ENCODE measurements at regions not wholly inside any gene's neighbourhood (a gene's known extent, or its start where the extent isn't known, plus 50 kb on each side); places are given as distances from the start of the nearest gene placed in this dataset.

GRCh38 chr3:4052706-4053105 lies 250.5 kb upstream of the SETMAR start:
- TF ChIP-seq CTCF (IDR thresholded peaks at IDR 0.05), result no peak
- TF ChIP-seq POLR2A (IDR thresholded peaks at IDR 0.05), result no peak

All from testis (tissue), 2 donors.